ENCODE measurements at regions not wholly inside any gene's neighbourhood (a gene's known extent, or its start where the extent isn't known, plus 50 kb on each side); places are given as distances from the start of the nearest gene placed in this dataset.

DNA sequence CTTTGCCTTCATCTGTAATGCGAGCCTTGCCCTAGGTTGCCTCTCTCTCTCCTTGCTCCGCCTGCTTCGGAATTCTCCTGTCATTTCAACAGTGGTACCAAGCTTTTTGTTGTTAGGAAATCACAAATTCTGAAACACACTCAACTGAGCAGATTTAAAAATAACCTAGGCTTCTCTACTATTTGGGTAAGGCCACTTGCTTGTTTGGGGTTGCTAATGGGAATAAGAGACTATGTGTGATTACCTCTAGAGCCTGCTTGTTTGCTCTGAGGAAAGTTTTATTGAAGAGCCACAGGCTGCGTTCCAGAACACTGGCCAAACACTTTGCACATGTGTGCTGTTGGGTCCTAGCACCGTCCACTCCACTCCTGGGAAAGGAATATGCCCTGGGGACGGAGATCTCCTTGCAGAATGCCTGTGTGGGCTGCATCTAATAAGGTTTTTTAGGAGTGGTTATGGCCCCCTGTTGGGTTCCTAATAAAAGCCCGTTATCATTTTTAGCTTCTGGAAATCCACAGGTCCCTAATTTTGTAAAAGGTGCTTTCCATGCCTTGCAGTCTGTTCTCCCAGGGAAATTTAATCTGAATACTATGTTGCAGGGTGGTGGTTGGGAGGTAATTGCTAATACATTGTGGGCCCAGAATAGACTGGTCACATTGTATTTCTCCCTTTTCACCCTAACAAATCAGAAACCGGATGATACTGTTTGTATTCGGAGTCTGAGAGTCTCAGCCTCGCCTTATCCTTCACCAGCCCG, 68.7 kb upstream of the KLF6 start:
- DNase-seq = no peak

DNA sequence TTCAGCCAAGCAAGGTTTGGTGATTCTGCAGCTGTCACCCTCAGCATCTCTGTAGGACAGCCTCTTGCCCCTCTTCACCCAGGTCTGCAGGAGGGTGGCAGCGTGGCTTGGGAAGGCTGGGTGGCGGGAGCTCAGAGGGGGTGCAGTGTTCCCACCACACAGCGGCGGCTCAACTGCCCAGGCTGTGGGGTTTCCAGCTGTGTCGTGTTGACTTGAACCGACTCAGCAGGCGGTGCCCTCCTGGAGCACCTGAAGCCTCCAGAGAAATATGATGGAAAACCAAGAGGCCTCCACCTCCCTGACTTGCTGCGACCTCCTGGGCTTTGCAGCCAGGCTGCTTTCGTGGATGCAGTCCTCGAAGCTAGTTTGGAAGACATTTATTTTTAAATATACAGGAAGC, 68.0 kb upstream of the KLF6 start:
- DNase-seq = no peak

DNA sequence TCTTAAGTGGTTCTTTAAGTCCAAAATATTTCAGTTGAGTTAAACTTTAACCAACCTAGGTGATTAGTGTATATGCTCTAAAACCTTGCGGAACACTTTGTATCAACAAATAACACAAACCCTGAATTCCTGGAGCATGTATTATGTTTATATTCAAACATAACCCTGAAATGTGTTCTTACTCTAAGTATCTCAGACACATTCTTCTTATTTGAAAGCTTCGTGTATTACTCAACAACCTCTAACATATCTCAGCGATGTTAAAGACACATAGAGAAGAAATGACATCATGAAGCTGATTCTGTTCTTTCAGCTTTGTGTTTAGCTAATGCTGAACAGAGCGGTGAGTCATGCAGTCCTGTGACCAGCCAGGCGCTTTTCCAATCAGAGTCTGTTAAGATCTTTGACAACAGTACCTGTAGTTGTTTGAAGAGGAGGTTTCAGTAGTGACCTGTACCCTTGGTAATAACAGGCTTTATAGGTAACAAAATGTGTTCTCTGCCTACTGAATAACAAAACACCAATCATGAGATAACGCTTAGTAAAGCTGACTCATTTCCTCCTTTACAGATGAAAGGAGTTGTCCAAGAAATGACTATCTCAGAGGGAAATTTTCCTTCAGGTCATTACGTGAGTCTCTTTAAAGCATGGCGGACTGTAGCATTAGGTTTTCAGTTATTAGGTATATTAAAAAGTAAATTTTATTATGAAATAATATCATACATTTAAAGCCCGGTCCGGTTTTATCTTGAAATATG, 67.3 kb upstream of the KLF6 start:
- peak; percentile 97 for DNase-seq

DNA sequence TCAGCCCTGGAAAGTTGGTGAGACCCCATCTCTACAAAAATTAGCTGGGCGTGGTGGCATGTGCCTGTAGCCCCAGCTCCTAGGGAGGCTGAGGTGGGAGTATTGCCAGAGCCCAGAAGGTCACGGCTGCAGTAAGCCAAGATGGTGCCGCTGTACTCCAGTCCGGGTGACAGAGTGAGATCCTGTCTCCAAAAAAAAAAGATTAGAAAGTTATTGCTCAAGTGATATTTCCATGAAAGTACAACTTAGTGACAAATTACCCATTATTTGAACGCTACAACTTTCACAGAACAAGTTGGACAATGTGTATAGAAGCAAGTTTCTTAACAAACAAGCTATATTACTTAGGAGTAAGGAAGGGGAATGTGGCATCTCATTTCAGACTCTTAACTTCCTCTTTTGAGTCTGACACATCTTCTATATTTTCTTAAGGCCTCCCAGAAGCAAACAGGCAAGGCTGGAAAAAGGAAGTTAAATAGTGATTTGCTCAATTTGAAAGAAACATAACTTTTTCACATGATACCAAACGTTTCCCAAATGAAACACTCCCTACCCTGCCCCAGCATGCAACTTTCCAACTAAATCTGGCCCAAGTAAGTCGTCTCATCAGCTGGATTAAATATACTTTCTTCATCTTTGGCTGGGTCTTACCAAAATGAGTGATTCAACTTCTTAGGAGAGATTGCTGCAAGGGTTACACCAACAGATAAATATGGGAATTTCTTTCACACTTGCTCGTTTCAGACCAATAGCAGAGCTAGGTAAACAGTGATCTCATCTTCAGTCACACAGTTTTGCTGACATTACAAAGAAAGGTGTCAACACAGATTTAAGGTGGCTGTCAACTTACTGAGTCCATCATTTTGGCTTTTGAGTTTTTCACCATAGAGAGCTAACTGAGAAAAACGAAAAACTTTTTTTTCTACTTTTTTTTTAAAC, 66.3 kb upstream of the KLF6 start:
- DNase-seq = peak; percentile 80

DNA sequence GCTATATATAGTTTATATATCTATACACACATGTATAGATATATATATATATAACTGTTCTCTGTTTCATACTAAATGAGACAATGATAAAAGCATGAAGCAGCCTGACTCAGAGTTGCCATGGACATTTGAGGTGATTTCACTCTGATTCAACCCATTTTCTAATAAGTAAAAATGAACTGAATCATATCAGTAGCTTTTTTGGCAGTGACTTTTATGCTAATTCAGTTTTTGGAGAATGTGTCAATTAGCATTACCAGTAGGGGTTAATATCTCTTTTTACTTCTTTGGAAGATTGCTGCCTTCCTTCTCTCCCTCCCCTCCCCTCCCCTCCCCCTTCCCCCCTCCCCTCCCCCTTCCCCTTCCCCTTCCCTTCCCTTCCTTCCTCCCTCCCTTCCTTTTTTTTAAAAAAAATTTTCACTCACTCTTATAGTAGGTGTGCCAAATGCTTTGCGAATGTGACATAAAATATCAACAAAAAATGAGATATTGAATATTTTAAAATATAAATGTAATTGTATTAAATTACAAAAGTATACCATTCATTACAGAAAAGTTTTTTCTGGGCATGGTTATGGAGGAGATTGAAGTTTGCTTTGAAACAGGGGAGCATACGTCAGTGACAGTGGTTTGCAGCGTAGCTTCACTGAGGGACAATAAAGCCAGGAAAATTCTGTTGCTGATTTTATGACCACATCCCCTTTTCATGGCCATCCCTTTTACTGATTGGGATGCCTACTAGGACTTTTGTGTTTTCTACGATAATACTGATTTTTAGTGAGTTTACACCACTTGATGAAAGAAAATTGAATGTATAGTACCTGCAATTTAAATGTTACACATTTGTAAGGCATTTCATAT, 64.0 kb upstream of the KLF6 start:
- DNase-seq = peak; percentile 84

DNA sequence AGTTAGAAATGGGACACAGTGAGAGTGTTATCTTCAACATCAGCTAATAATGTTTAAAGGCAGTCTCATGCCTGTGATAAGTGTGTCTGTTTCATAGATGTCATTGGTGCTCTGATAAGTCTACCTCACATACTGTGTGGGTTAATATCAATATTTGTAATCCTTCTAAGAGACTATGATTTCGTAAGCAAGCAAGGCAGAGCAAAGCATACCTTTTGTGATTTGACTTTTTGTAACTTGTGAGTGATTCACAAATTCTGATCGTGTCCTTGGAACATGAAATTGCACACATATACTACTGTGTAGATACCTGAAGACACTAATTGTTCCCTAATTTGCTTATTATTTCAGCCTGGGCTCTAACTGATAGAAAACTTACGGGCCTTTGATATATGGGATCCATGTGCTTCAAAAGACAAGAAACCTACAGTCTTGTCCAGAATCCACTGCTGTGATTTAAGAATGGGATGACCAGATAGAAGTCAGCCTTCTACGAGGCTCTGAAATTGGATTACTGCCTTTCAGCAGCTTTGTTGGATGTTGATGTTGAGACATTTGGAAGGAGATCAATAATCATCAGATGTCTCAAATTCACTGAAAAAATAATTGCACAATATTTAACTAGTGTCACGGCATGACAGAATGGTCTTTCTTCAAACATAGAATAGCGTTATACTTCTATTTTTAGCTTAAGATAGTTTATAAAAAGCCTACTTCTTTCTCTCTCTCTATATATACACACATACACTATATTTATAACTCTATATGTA, 63.2 kb upstream of the KLF6 start:
- peak; percentile 46 for DNase-seq

DNA sequence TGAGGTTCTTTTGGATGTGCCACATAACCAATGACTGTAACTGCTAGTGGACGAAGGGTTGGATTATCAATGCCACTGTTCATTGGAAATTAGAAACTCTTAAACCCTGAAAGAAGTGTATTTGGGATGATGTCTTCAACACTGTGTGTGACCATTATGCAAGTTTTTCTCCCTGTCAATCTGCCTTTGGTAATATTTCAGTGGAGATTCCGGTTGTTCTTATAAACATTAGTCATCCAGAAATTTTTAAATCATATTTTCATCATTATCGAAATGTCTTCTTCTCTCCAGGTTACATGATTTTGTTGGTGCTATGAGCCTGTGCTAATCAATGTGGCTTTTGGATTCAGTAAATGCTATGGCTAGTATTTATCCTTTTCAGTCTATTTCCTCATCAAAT, 61.7 kb upstream of the KLF6 start:
- no peak for DNase-seq

DNA sequence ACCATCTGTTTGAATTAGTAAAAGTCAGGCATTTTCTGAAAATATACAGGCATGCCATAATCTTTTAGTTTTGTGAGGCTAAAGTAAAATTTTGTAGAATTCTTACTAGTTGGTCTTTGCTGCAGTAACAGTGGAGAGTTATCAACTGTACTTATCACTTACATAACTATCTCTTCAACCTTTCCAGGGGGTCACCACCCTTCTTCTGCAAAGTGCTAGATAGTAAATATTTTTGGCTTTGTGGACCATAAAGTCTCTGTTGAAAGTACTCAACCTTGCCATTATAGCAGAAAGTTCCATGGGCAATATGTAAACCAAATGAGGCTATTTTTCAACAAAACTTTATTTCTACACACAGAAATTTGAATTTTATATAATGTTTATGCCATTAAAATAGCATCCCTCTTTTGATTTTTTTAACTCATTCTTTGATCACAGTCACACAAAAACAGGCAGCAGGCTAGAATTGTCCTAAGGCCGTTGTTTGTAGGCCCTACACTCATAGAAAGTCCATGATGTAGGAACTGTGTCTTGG, 59.5 kb upstream of the KLF6 start:
- no peak for DNase-seq

DNA sequence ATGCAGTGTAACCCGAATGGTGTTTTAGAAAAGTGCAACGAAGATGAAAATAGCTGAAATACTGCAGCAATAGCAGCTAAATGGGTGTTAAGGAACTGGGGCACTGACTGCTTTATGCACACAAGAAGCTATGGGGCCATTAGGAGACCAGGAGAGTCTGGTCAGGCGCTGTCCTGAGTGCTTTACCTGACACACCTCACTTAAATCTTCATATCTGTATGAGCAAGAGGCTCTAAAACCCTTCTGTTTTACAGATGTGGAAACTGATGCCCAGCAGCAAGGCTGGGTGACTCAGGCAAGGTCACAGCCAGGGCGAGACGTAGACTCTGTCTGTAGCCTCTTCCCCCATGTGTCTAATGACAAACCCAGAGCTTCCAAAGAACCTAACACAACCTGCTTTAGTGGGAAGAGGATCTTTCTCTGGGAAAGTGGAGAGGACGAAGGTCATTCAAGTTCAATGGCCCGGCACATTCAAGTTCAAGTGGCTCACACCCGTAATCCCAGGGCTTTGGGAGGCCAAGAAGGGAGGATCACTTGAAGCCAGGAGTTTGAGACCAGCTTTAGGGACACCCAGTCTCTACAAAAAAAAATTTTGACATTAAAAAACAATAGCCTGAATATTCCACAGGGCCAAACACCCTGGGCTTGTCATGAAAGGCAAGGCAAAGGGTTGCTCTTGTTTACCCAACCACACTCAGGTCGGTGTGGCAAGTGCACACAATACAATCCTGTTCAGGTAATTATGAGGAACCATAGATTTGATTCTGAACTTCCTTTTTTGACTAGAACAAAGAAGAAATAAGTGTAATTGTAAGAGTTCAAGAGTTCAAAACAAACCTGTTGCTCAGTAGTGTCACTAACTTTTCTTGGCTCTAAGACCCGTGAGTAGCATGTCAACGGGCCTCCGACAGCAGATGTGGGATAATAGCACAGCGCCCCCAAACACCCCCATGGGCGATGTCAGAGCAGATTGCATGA, 53.7 kb upstream of the KLF6 start:
- DNase-seq = no peak

DNA sequence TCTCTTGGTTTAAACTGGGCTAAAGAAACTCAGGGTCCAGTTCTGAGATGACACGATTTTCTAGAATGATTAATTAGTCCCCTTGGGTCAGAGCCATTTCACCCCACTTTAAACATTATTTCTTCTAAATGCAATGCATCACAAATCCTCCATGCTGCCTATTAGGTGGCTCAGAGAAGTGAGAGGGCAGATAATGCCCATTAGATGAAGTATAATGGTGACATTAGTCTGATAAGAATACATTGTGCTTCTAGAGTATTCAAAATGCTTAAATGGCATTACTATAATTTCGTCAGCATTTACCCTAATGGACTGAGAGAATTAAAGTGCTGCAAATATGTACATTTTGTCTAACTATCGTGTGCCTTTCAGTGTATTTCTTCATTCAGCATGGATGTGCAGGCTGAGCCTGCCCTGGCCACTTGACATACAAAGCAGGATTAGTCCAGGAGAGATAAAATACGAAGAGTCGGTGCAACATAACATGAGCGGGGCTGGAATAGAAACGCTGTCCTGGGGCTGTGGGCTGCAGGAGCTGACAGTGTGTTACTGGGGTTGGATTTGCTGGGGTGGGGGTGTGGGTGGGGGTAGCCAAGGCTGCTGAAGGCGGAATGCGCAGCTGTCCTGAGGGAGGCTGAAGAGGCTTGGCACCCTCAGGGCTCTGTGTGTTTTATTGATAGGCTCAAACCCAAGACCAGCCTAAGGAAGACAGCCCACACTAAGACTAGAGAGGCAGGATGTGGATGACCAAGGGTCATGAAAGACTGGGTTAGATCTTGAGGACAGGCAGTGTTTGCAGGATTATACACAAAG, 52.8 kb upstream of the KLF6 start:
- DNase-seq = no peak

DNA sequence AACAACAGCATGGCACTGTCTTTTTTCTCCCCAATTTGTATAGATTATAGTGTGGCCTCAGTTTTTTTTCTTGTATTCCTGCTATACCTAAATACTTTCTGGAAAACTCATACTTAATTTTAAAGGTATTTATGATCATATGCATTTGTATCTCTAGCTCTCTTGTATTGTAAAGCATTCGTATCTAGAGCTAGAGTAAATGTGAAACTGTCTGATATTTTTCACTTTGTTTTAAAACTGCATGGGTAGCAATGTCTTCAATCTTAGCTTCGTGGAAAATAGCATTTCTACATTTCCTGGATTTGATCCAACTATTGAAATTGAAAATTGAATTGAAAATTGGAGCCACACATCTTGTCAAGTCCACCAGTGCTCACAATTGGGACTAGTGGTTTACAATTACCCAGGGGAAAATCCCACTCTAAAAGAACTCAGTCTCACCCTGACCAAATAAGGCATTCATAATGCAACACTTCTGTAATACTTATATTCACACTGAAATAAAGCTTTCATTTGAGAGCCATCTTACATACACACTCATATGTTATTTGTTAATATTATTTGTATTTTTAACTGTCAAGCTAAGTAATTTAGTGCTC, 51.3 kb upstream of the KLF6 start:
- no peak for DNase-seq

DNA sequence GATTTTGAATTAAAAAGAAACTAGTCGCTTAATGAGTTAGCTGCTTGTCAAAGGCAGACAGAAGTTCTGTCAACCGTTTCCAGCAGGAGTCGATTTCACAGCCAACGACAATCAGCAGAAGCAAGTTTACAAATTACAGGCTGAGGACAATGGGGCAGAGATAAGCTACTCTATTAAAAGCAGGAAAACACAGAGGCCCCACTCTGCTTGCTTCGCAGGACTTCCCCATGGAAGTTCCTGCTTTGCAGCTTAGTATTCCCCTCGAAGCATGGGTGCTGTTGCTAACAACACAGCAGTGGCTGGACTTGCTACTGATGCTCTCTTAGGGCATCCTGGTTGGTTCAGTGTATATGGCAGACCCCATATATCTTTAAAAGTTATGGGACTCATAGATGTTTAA, 50.8 kb upstream of the KLF6 start:
- DNase-seq = no peak

DNA sequence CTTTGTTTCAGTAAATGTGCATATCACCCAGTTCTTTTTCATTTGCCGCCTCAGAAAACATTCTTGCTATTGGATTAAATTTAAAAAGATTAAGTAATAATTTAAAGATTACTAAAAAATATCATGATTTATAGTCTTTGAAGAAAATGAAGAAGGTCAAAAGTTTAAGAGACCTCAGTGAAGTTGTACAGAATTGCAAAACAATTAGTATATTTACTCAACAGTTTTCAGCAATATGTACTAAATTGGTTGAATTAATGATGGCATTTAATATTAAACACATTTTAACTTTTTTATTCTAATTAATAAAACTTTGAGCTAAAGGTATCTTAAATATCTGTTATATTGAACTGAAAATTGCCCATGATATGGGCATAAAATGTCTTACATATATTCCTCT, 49.9 kb upstream of the KLF6 start:
- DNase-seq = no peak

All from fibroblast of skin of right quadriceps (primary cell).